Endothelial cell of umbilical vein (primary cell): ENCODE measurements at regions not wholly inside any gene's neighbourhood (a gene's known extent, or its start where the extent isn't known, plus 50 kb on each side); places are given as distances from the start of the nearest gene placed in this dataset.
A peak's percentile ranks its signal among the peaks of the same experiment; 100 is the strongest.

Experiments
- BruUV-seq: library from RNA; stranded (reverse); fragments of 400-500 nt; replicated peaks from 2 replicates; lab custom pipeline; 2021; lab: Mats Ljungman, UMichigan
- CTCF ChIA-PET: fragments of 300-600, 350-600 bp; sonication (Branson Sonifier 250); formaldehyde crosslinking; loops from one replicate; lab custom pipeline; 2021; ENCODE audit warnings: antibody characterized with exemption, inconsistent platforms; lab: Charles Lee
- POLR2A ChIA-PET: fragments of 300-600, 350-600 bp; sonication (Branson Sonifier 250); formaldehyde crosslinking; loops from one replicate; lab custom pipeline; 2021; ENCODE audit warnings: antibody characterized with exemption, inconsistent platforms; lab: Charles Lee
- DNase-seq: peaks from one replicate; pipeline ENCODE4 v3.0.0-alpha.2; 2011; ENCODE audit warnings: low read depth, low spot score
- FAIRE-seq: peaks from 2 replicates; lab custom pipeline; 2011; peaks lifted over from hg19 to GRCh38; lab: Jason Lieb, UNC
- H2AFZ ChIP-seq: 2 replicates; pipeline ENCODE4 v1.6.0; 2012; ENCODE audit warnings: low read depth, low read length, control low read depth, inconsistent platforms
- H3K27ac ChIP-seq: 2 replicates; pipeline ENCODE4 v1.5.1; 2011; ENCODE audit warnings: low read depth, mild to moderate bottlenecking, control low read depth, low read length, moderate library complexity; ENCODE audit not compliant: insufficient read depth
- H3K27me3 ChIP-seq, 2 experiments: 2 replicates each; pipeline versions ENCODE4 v1.6.0 to v1.6.1; 2011; ENCODE audit warnings: low read length in 2 of 2, mixed read lengths in 1 of 2; ENCODE audit not compliant: control insufficient read depth in 2 of 2, insufficient read depth in 2 of 2
- H3K36me3 ChIP-seq, 2 experiments: 2 replicates in 1 of 2; 3 replicates in 1 of 2; pipeline ENCODE4 v1.5.1; 2011; ENCODE audit warnings: low read length in 2 of 2, mild to moderate bottlenecking in 1 of 2, moderate library complexity in 1 of 2; ENCODE audit not compliant: control insufficient read depth in 2 of 2, insufficient read depth in 2 of 2; ENCODE audit errors: extremely low read depth in 1 of 2
- H3K4me1 ChIP-seq: 3 replicates; pipeline ENCODE4 v1.5.1; 2011; ENCODE audit warnings: mild to moderate bottlenecking, low read length; ENCODE audit not compliant: control insufficient read depth, insufficient read depth; ENCODE audit errors: extremely low read depth
- H3K4me2 ChIP-seq: 2 replicates; pipeline ENCODE4 v1.6.1; 2011; ENCODE audit warnings: low read length, control low read depth, mixed read lengths; ENCODE audit not compliant: insufficient read depth
- H3K4me3 ChIP-seq, 3 experiments: fragments of 200-600 bp in 1 of 3; sonication (generic), shearing (Covaris generic) in 1 of 3; replicated peaks in 1 of 3; 2 replicates each; pipeline ENCODE4 v1.5.1; 2011 to 2016; ENCODE audit warnings: control low read depth in 3 of 3, low read length in 3 of 3, mild to moderate bottlenecking in 2 of 3, inconsistent platforms in 1 of 3, low read depth in 1 of 3, moderate library complexity in 1 of 3; ENCODE audit not compliant: insufficient read depth in 1 of 3
- H3K79me2 ChIP-seq: 2 replicates; pipeline ENCODE4 v1.6.0; 2012; ENCODE audit warnings: low read length, inconsistent platforms; ENCODE audit not compliant: control insufficient read depth, insufficient read depth
- H3K9ac ChIP-seq: replicated peaks from 2 replicates; pipeline ENCODE3; 2011; ENCODE audit warnings: low read length, control low read depth; ENCODE audit not compliant: insufficient read depth; ENCODE audit errors: extremely low read depth
- H3K9me1 ChIP-seq: replicated peaks from 3 replicates; pipeline ENCODE4 v1.6.0; 2011; ENCODE audit warnings: mild to moderate bottlenecking, low read length; ENCODE audit not compliant: control insufficient read depth, insufficient read depth; ENCODE audit errors: extremely low read depth
- H3K9me3 ChIP-seq: replicated peaks from 2 replicates; pipeline ENCODE4 v1.5.1; 2012; ENCODE audit warnings: low read length, inconsistent platforms; ENCODE audit not compliant: control insufficient read depth, insufficient read depth
- H4K20me1 ChIP-seq: replicated peaks from 2 replicates; pipeline ENCODE3; 2011; ENCODE audit warnings: mild to moderate bottlenecking, low read length; ENCODE audit not compliant: control insufficient read depth, insufficient read depth; ENCODE audit errors: extremely low read depth
- EZH2 ChIP-seq: IDR thresholded peaks from 2 replicates; pipeline ENCODE4 v1.6.1; 2012; ENCODE audit warnings: borderline replicate concordance, low read depth, mild to moderate bottlenecking, moderate library complexity, low read length, inconsistent platforms; ENCODE audit not compliant: severe bottlenecking
- FOS ChIP-seq: IDR thresholded peaks from 2 replicates; pipeline ENCODE4 v1.6.1; 2011; ENCODE audit warnings: mild to moderate bottlenecking, low read length, moderate library complexity, borderline replicate concordance; ENCODE audit not compliant: insufficient read depth
- GATA2 ChIP-seq: IDR thresholded peaks from 2 replicates; pipeline ENCODE4 v1.7.0; 2011; ENCODE audit warnings: low read depth, mild to moderate bottlenecking, moderate library complexity, mixed read lengths, low read length; ENCODE audit not compliant: insufficient read length, insufficient read depth
- JUN ChIP-seq: IDR thresholded peaks from 2 replicates; pipeline ENCODE4 v1.6.1; 2011; ENCODE audit warnings: borderline replicate concordance, low read depth; ENCODE audit not compliant: insufficient read length, insufficient read depth
- POLR2A ChIP-seq: IDR thresholded peaks from 2 replicates; pipeline ENCODE4 v1.6.1; 2012; ENCODE audit warnings: low read depth, mild to moderate bottlenecking, control low read depth, low read length
- POLR2AphosphoS5 ChIP-seq: IDR thresholded peaks from 2 replicates; pipeline ENCODE4 v1.6.1; 2012; ENCODE audit warnings: low read depth, mild to moderate bottlenecking, control low read depth, low read length, moderate library complexity; ENCODE audit not compliant: insufficient read depth
- dilution Hi-C: fragments of 300-500 bp; cut with MboI; formaldehyde crosslinking; loops from one replicate; pipeline ENCODE4 v1.15.0; 2019; ENCODE audit warnings: low sequenced_read_pairs; ENCODE audit not compliant: extremely low pct_ligation_motif_present
- intact Hi-C: fragments of 100-400 bp; cut with micrococcal nuclease; formaldehyde crosslinking; loops from one replicate; pipeline ENCODE4 v1.10.0; 2022
- TF ChIP-seq, protein P1 (sequence below): IDR thresholded peaks from 2 replicates; pipeline ENCODE4 v1.6.1; 2011; ENCODE audit not compliant: insufficient read depth, insufficient read length

DNA sequence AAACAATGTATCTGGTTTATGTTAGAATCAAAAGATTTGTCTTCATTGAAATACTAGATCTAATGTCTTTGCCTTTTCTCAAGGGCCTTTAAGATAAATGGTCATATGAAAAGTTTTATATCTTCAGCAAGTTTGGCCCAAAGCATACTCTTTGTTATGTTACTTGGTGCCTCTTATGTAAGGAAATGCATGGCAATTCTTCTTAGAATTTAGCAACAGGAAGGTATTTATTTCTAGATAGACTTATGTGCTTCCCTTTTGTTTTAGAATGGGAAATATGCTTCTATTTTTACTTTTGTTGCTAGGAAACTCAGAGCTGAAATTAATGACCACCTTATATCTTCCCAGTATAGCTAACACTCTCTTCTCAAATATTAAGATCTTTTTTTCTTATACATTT lies 117.4 kb upstream of the DLX2 start:
- CTCF ChIA-PET: interaction anchor here (0.9 to 2.6 kb wide), 7 partner anchors 11 to 242 kb away, joined by 3 to 15 read pairs (median 4); no protein-coding TSS in a partner anchor
- FAIRE-seq: peak; percentile 55

DNA sequence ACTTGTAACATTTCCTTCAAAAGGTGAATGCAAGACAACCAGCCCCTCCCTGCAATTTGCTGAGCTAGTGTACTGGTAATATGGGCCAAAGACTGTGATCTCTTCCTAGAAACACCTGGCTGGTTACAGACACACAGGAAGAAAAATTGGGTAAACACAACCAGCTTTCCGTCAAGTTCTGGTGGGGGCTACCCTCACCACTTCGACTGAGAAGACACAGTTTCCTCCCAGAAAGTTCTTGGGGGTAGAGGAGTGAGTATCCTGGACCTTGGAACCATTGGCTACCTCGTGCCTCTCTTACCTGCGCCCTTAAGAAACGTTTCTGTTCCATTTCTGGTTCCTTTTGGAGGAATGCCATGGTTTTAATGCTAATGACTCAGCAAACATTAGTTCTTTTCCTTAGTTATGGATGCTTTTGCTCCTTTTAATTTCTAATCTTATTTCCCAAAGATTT lies 120.9 kb upstream of the DLX2 start:
- Histone ChIP-seq H3K27ac (no peak overlapping the region), H3K4me1 (peaks cover 4% of the 10 kb centered on the region), H3K9me1 (no peaks in the 10 kb centered on the region), H3K27me3 (no peaks in the 10 kb centered on the region), H4K20me1 (no peaks in the 10 kb centered on the region), H3K9me3 (no peaks in the 10 kb centered on the region), H3K4me2 (no peak overlapping the region), H3K9ac (no peak overlapping the region), H3K36me3 (no peaks in the 10 kb centered on the region), H2AFZ (no peak overlapping the region), H3K79me2 (no peaks in the 10 kb centered on the region), H3K4me3 (no peak overlapping the region)
- DNase-seq (no peak), FAIRE-seq (no peak)
- intact Hi-C loops: no loop called here
- dilution Hi-C loops: no loop called here
- CTCF ChIA-PET: interaction anchor here (1.4 kb wide), 1 partner anchor 14 kb away, joined by 5 read pairs; no protein-coding TSS in a partner anchor
- POLR2A ChIA-PET: no interaction called here
- BruUV-seq: no TSS peak
- TF ChIP-seq POLR2A (no peak), GATA2 (no peak), EZH2 (no peak), FOS (no peak), POLR2AphosphoS5 (no peak), JUN (no peak)
- TF ChIP-seq, protein P1, sequence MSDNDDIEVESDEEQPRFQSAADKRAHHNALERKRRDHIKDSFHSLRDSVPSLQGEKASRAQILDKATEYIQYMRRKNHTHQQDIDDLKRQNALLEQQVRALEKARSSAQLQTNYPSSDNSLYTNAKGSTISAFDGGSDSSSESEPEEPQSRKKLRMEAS: no peak

More for the DNA sequence above, 117.4 kb upstream of the DLX2 start:
- no TSS peak for BruUV-seq
- Histone ChIP-seq H3K36me3 (no peaks in the 10 kb centered on the region), H4K20me1 (no peaks in the 10 kb centered on the region), H3K27me3 (no peaks in the 10 kb centered on the region), H3K9me3 (no peaks in the 10 kb centered on the region), H3K27ac (no peak overlapping the region), H3K9me1 (no peaks in the 10 kb centered on the region), H3K4me3 (no peak overlapping the region), H3K4me1 (peaks cover 4% of the 10 kb centered on the region), H3K79me2 (no peaks in the 10 kb centered on the region), H3K9ac (no peak overlapping the region), H3K4me2 (no peak overlapping the region), H2AFZ (no peak overlapping the region)
- peak; percentile 66 for DNase-seq
- TF ChIP-seq, protein P1: no peak
- dilution Hi-C loops (no loop called here), intact Hi-C loops (loop anchor here (1.0 kb wide), 1 partner anchor 11 kb away; no protein-coding TSS in a partner anchor)
- POLR2A ChIA-PET: no interaction called here
